A673 (cell line): ENCODE measurements at regions not wholly inside any gene's neighbourhood (a gene's known extent, or its start where the extent isn't known, plus 50 kb on each side); places are given as distances from the start of the nearest gene placed in this dataset.

ENCODE experiments used
- BruUV-seq: library from RNA; stranded (reverse); fragments of 400-500 nt; replicated peaks from 2 replicates; lab custom pipeline; 2021; lab: Mats Ljungman, UMichigan
- CTCF ChIA-PET: fragments of 300-600 bp; sonication (Branson Sonifier 250); formaldehyde crosslinking; loops from one replicate; lab custom pipeline; 2022; ENCODE audit warnings: antibody characterized with exemption; lab: Charles Lee
- POLR2A ChIA-PET: fragments of 300-600 bp; sonication (Branson Sonifier 250); formaldehyde crosslinking; loops from one replicate; lab custom pipeline; 2022; ENCODE audit warnings: antibody characterized with exemption; ENCODE audit not compliant: low non-redundant PET; lab: Charles Lee
- DNase-seq: peaks from one replicate; pipeline ENCODE4 v3.0.0-alpha.2; 2015; ENCODE audit warnings: low spot score
- H3K27ac ChIP-seq: fragments of 200-600 bp; sonication (generic); 2 replicates; pipeline ENCODE4 v1.5.1; 2016; ENCODE audit warnings: mixed run types, low read depth, mild to moderate bottlenecking, mixed read lengths, antibody characterized with exemption, low read length; ENCODE audit not compliant: poor library complexity, severe bottlenecking
- H3K27me3 ChIP-seq: fragments of 200-600 bp; sonication (generic); replicated peaks from 2 replicates; pipeline ENCODE4 v1.6.1; 2017; ENCODE audit warnings: mixed run types, low read depth, mild to moderate bottlenecking, mixed read lengths, antibody characterized with exemption, low read length; ENCODE audit not compliant: insufficient read depth, poor library complexity
- H3K36me3 ChIP-seq: fragments of 200-600 bp; sonication (generic); 2 replicates; pipeline ENCODE4 v1.6.1; 2016; ENCODE audit warnings: mixed run types, mild to moderate bottlenecking, mixed read lengths, antibody characterized with exemption, low read length; ENCODE audit not compliant: insufficient read depth, poor library complexity, severe bottlenecking
- H3K4me1 ChIP-seq: fragments of 200-600 bp; sonication (generic); 2 replicates; pipeline ENCODE4 v1.6.1; 2017; ENCODE audit warnings: mixed run types, mild to moderate bottlenecking, mixed read lengths, antibody characterized with exemption, low read length; ENCODE audit not compliant: insufficient read depth, poor library complexity, severe bottlenecking
- H3K4me3 ChIP-seq: fragments of 200-600 bp; sonication (generic); 2 replicates; pipeline ENCODE4 v1.5.1; 2016; ENCODE audit warnings: low read depth, mixed run types, mild to moderate bottlenecking, mixed read lengths, low read length; ENCODE audit not compliant: poor library complexity, severe bottlenecking
- H3K9me3 ChIP-seq: fragments of 200-600 bp; sonication (generic); 2 replicates; pipeline ENCODE4 v1.6.1; 2016; ENCODE audit warnings: mixed run types, low read depth, mild to moderate bottlenecking, mixed read lengths, antibody characterized with exemption, low read length; ENCODE audit not compliant: poor library complexity, severe bottlenecking
- CTCF ChIP-seq: fragments of 300-800, 200-600 bp; sonication (generic); conservative IDR thresholded peaks from 2 replicates; pipeline ENCODE4 v1.5.1; 2017; ENCODE audit warnings: low read depth, mild to moderate bottlenecking, antibody characterized with exemption, low read length, moderate library complexity, mixed read lengths
- EZH2 ChIP-seq: fragments of 200-600 bp; sonication (generic); IDR thresholded peaks from 2 replicates; pipeline ENCODE4 v1.6.1; 2017; ENCODE audit warnings: borderline replicate concordance, low read depth, mild to moderate bottlenecking, mixed read lengths, antibody characterized with exemption, low read length; ENCODE audit not compliant: poor library complexity, severe bottlenecking
- intact Hi-C: fragments of 100-400 bp; cut with micrococcal nuclease; formaldehyde crosslinking; loops from one replicate; pipeline ENCODE4 v1.10.0; 2022; ENCODE audit not compliant: unreplicated experiment

- Histone ChIP-seq H3K4me1 (no peaks in the 10 kb centered on the region), H3K27me3 (no peaks in the 10 kb centered on the region), H3K9me3 (no peaks in the 10 kb centered on the region), H3K36me3 (no peaks in the 10 kb centered on the region), H3K27ac (no peak overlapping the region), H3K4me3 (no peak overlapping the region)
- CTCF ChIA-PET = no interaction called here
- TF ChIP-seq EZH2 = no peak
- TF ChIP-seq CTCF = no peak
- intact Hi-C loops = no loop called here
- POLR2A ChIA-PET = no interaction called here
- no TSS peak for BruUV-seq
- DNase-seq = no peak
Measured at GRCh38 chr13:105035092-105035491, 1500.4 kb downstream of the EFNB2 start.

- Histone ChIP-seq H3K9me3 (no peaks in the 10 kb centered on the region), H3K4me1 (no peaks in the 10 kb centered on the region), H3K36me3 (no peaks in the 10 kb centered on the region), H3K27ac (no peak overlapping the region), H3K4me3 (no peak overlapping the region), H3K27me3 (no peaks in the 10 kb centered on the region)
- intact Hi-C loops = no loop called here
- TF ChIP-seq CTCF (no peak), EZH2 (no peak)
- ChIA-PET CTCF (no interaction called here), POLR2A (no interaction called here)
- BruUV-seq = no TSS peak
- no peak for DNase-seq
Measured at GRCh38 chr13:105033999-105034398, 1501.5 kb downstream of the EFNB2 start.

- intact Hi-C loops = no loop called here
- no peak overlapping the region for H3K27ac ChIP-seq
- no TSS peak for BruUV-seq
- no peaks in the 10 kb centered on the region for H3K27me3 ChIP-seq
- CTCF ChIA-PET = no interaction called here
- H3K4me3 ChIP-seq = no peak overlapping the region
- TF ChIP-seq EZH2 (no peak), CTCF (no peak)
- H3K36me3 ChIP-seq = no peaks in the 10 kb centered on the region
- DNase-seq = no peak
- no peaks in the 10 kb centered on the region for H3K9me3 ChIP-seq
- POLR2A ChIA-PET = interaction anchor here (0.6 kb wide), 1 partner anchor 806 kb away, joined by 6 read pairs; no protein-coding TSS in a partner anchor
- H3K4me1 ChIP-seq = no peaks in the 10 kb centered on the region
Measured at GRCh38 chr13:105031306-105031705, 1504.2 kb downstream of the EFNB2 start.
